ENCODE measurements at regions not wholly inside any gene's neighbourhood (a gene's known extent, or its start where the extent isn't known, plus 50 kb on each side); places are given as distances from the start of the nearest gene placed in this dataset.

- in situ Hi-C loops (cut with MboI) (no loop called here), intact Hi-C loops (cut with micrococcal nuclease) (no loop called here)
- Histone ChIP-seq H3K27ac (ENCODE audit: extremely low read depth, low read depth, low read length) (no peak overlapping the region), H3K9ac (ENCODE audit: insufficient read depth in 1 of 2, low read depth in 2 of 2, low read length in 2 of 2) (no peak overlapping the region), H3K9me3 (replicated peaks; ENCODE audit: control insufficient read depth, insufficient read depth, low read depth, low read length) (no peaks in the 10 kb centered on the region), H3K36me3 (ENCODE audit: control insufficient read depth, insufficient read depth, low read length) (no peaks in the 10 kb centered on the region), H3K4me3 (no peak overlapping the region), H2AFZ (ENCODE audit: low read depth, low read length) (no peak overlapping the region), H3K4me1 (replicated peaks in 1 of 2; ENCODE audit: control insufficient read depth in 2 of 2, insufficient read depth in 2 of 2, low read length in 2 of 2) (no peaks in the 10 kb centered on the region), H3K9me1 (ENCODE audit: control insufficient read depth, insufficient read depth, low read length) (no peaks in the 10 kb centered on the region), H4K20me1 (replicated peaks; ENCODE audit: control insufficient read depth, insufficient read depth, low read length) (no peaks in the 10 kb centered on the region), H3K4me2 (ENCODE audit: insufficient read depth, low read length) (no peak overlapping the region), H3K79me2 (ENCODE audit: control insufficient read depth, insufficient read depth, low read length) (no peaks in the 10 kb centered on the region), H3K27me3 (ENCODE audit: control insufficient read depth in 2 of 2, insufficient read depth in 2 of 2, low read length in 2 of 2) (no peaks in the 10 kb centered on the region)
- 0% methylated on average over 7 of the region's 7 CpGs for WGBS (ENCODE audit: insufficient coverage, low coverage, missing lambda C conversion rate)
- POLR2A ChIA-PET, result no interaction called here
- no peak for TF ChIP-seq POU5F1 (IDR thresholded peaks at IDR 0.05; ENCODE audit: borderline replicate concordance, low read depth, low read length, partially characterized antibody)
- TF ChIP-seq, protein P1, sequence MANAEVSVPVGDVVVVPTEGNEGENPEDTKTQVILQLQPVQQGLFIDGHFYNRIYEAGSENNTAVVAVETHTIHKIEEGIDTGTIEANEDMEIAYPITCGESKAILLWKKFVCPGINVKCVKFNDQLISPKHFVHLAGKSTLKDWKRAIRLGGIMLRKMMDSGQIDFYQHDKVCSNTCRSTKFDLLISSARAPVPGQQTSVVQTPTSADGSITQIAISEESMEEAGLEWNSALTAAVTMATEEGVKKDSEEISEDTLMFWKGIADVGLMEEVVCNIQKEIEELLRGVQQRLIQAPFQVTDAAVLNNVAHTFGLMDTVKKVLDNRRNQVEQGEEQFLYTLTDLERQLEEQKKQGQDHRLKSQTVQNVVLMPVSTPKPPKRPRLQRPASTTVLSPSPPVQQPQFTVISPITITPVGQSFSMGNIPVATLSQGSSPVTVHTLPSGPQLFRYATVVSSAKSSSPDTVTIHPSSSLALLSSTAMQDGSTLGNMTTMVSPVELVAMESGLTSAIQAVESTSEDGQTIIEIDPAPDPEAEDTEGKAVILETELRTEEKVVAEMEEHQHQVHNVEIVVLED (CRISPR knock-in tag; IDR thresholded peaks at IDR 0.05), result no peak
- no peak for TF ChIP-seq MGA (IDR thresholded peaks at IDR 0.05)
- no peak for TF ChIP-seq IRF2 (CRISPR knock-in tag; IDR thresholded peaks at IDR 0.05)
- TF ChIP-seq ZKSCAN3 (CRISPR knock-in tag; IDR thresholded peaks at IDR 0.05), result no peak
- no peak for TF ChIP-seq MEF2D (tag; conservative IDR thresholded peaks at IDR 0.05; ENCODE audit: low read depth)
- BruUV-seq (replicated peaks), result no TSS peak
- CTCF ChIA-PET (ENCODE audit: low intra/inter-chr PET ratio), result no interaction called here
- DNase-seq (ENCODE audit: extremely low read depth in 1 of 4, low spot score in 3 of 4) (no peak), ATAC-seq (no peak), FAIRE-seq (no peak)
These were observed 103.3 kb upstream of the ANK2 start for GRCh38 chr4:112946127-112946526.
